Transverse colon (tissue), 4 donors: ENCODE measurements at regions not wholly inside any gene's neighbourhood (a gene's known extent, or its start where the extent isn't known, plus 50 kb on each side); places are given as distances from the start of the nearest gene placed in this dataset.

Experiments
- DNase-seq: peaks from one replicate; pipeline ENCODE4 v3.0.0-alpha.2; 2019
- H3K27ac ChIP-seq, 4 donors: fragments of 200-600 bp; sonication (generic); 2 replicates each; pipeline ENCODE4 v1.5.1; 2016 to 2018; ENCODE audit warnings: inconsistent platforms in 4 of 4
- H3K27me3 ChIP-seq: fragments of 200-600 bp; sonication (generic); 2 replicates; pipeline ENCODE4 v1.5.1; 2017; ENCODE audit warnings: inconsistent platforms
- H3K36me3 ChIP-seq, 4 donors: fragments of 200-600 bp; sonication (generic); 2 replicates each; pipeline ENCODE4 v1.5.1; 2017 to 2019; ENCODE audit warnings: inconsistent platforms in 4 of 4
- H3K4me1 ChIP-seq, 4 donors: fragments of 200-600 bp; sonication (generic); 2 replicates each; pipeline ENCODE4 v1.5.1; 2017 to 2020; ENCODE audit warnings: inconsistent platforms in 4 of 4
- H3K4me3 ChIP-seq, 4 donors: fragments of 200-600 bp; sonication (generic); 1 replicate in 1 of 4; 2 replicates in 3 of 4; pipeline versions ENCODE4 v1.5.1 to v1.6.1; 2017 to 2019; ENCODE audit warnings: inconsistent platforms in 4 of 4
- H3K9me3 ChIP-seq, 2 donors: fragments of 200-600 bp; sonication (generic); 2 replicates each; pipeline ENCODE4 v1.5.1; 2017 to 2019; ENCODE audit warnings: inconsistent platforms in 2 of 2
- CTCF ChIP-seq, 5 experiments: fragments of 200-600 bp in 3 of 5; fragments of 450-650 bp in 2 of 5; sonication (generic) in 3 of 5; IDR thresholded peaks; 1 replicate in 2 of 5; 2 replicates in 3 of 5; pipeline ENCODE4 v1.5.1; 2016 to 2017; ENCODE audit warnings: antibody characterized with exemption in 5 of 5, inconsistent platforms in 3 of 5, mild to moderate bottlenecking in 2 of 5, moderate library complexity in 1 of 5
- EP300 ChIP-seq: sonication (generic); formaldehyde crosslinking; IDR thresholded peaks from one replicate; pipeline ENCODE4 v1.6.1; 2017; ENCODE audit warnings: antibody characterized with exemption, low read depth
- POLR2A ChIP-seq: fragments of 450-650 bp; IDR thresholded peaks from one replicate; pipeline ENCODE4 v1.6.1; 2016; ENCODE audit warnings: antibody characterized with exemption, mild to moderate bottlenecking, moderate library complexity
- POLR2AphosphoS5 ChIP-seq, 3 donors: sonication (generic); formaldehyde crosslinking; IDR thresholded peaks; one replicate each; pipeline ENCODE4 v1.6.1; 2016; ENCODE audit warnings: antibody characterized with exemption in 3 of 3
- WGBS, 2 donors: methylation state at CpG; one replicate each; pipeline ENCODE4 v1.1.5; 2018; ENCODE audit warnings: low coverage in 1 of 2; 5-methylcytosine and 5-hydroxymethylcytosine counted together
- in situ Hi-C, 4 donors: fragments of 200-750 bp; cut with MboI; loops; one replicate each; pipeline versions ENCODE4 v1.15.0 to v1.15.1; 2017; ENCODE audit warnings: low sequenced_read_pairs in 3 of 4, low pct_ligation_motif_present in 1 of 4, low pct_unique_long_range_greater_than_20kb in 1 of 4
- intact Hi-C: fragments of 100-400 bp; cut with DNase I; formaldehyde crosslinking; loops from one replicate; pipeline ENCODE4 v1.15.1; 2023; ENCODE audit warnings: low total_unique reads

GRCh38 chr9:118612201-118612600 lies 757.0 kb downstream of the BRINP1 start:
- intact Hi-C loops: no loop called here
- no peaks in the 10 kb centered on the region for H3K4me1 ChIP-seq

GRCh38 chr9:118613996-118614395 lies 755.2 kb downstream of the BRINP1 start:
- Histone ChIP-seq H3K9me3 (no peaks in the 10 kb centered on the region), H3K4me3 (no peak overlapping the region), H3K36me3 (no peaks in the 10 kb centered on the region), H3K4me1 (no peaks in the 10 kb centered on the region), H3K27me3 (no peaks in the 10 kb centered on the region), H3K27ac (no peak overlapping the region)
- TF ChIP-seq CTCF (IDR thresholded peaks at IDR 0.05) (no peak), POLR2A (no peak), EP300 (no peak), POLR2AphosphoS5 (IDR thresholded peaks at IDR 0.05) (no peak)
- 0 to 29% methylated on average over 1 of the region's 1 CpG for WGBS, 2 donors
- no peak for DNase-seq
- in situ Hi-C loops (no loop called here), intact Hi-C loops (no loop called here)

More at GRCh38 chr9:118612201-118612600, 757.0 kb downstream of the BRINP1 start:
- Histone ChIP-seq H3K27me3 (no peaks in the 10 kb centered on the region), H3K36me3 (no peaks in the 10 kb centered on the region), H3K27ac (no peak overlapping the region), H3K4me3 (no peak overlapping the region), H3K9me3 (no peaks in the 10 kb centered on the region)
- no peak for TF ChIP-seq CTCF (IDR thresholded peaks at IDR 0.05)
- in situ Hi-C loops: no loop called here
- no peak for DNase-seq
- WGBS, 2 donors: 52% methylated on average over 3 of the region's 3 CpGs

- in situ Hi-C loops (no loop called here), intact Hi-C loops (no loop called here)
- 75 to 77% methylated on average over 1 of the region's 1 CpG for WGBS, 2 donors
- Histone ChIP-seq H3K9me3 (no peaks in the 10 kb centered on the region), H3K27ac (no peak overlapping the region), H3K4me3 (no peak overlapping the region), H3K4me1 (no peaks in the 10 kb centered on the region), H3K27me3 (no peaks in the 10 kb centered on the region), H3K36me3 (no peaks in the 10 kb centered on the region)
- TF ChIP-seq POLR2A: no peak
- TF ChIP-seq CTCF (IDR thresholded peaks at IDR 0.05): no peak
- TF ChIP-seq POLR2AphosphoS5 (IDR thresholded peaks at IDR 0.05): no peak
- TF ChIP-seq EP300: no peak
- no peak for DNase-seq
These were observed 751.2 kb downstream of the BRINP1 start for GRCh38 chr9:118618084-118618483.

GRCh38 chr9:118618849-118619248 lies 750.4 kb downstream of the BRINP1 start:
- no peak for DNase-seq
- no peak overlapping the region for H3K27ac ChIP-seq
- in situ Hi-C loops: no loop called here
- 30 to 47% methylated on average over 1 to 2 of the region's 2 CpGs for WGBS, 2 donors
- intact Hi-C loops: no loop called here
- no peaks in the 10 kb centered on the region for H3K36me3 ChIP-seq
- TF ChIP-seq POLR2AphosphoS5 (IDR thresholded peaks at IDR 0.05) (no peak), POLR2A (no peak), CTCF (IDR thresholded peaks at IDR 0.05) (no peak), EP300 (no peak)
- no peaks in the 10 kb centered on the region for H3K4me1 ChIP-seq
- no peaks in the 10 kb centered on the region for H3K27me3 ChIP-seq
- no peaks in the 10 kb centered on the region for H3K9me3 ChIP-seq
- H3K4me3 ChIP-seq: no peak overlapping the region
